ENCODE measurements at regions not wholly inside any gene's neighbourhood (a gene's known extent, or its start where the extent isn't known, plus 50 kb on each side); places are given as distances from the start of the nearest gene placed in this dataset.

DNA sequence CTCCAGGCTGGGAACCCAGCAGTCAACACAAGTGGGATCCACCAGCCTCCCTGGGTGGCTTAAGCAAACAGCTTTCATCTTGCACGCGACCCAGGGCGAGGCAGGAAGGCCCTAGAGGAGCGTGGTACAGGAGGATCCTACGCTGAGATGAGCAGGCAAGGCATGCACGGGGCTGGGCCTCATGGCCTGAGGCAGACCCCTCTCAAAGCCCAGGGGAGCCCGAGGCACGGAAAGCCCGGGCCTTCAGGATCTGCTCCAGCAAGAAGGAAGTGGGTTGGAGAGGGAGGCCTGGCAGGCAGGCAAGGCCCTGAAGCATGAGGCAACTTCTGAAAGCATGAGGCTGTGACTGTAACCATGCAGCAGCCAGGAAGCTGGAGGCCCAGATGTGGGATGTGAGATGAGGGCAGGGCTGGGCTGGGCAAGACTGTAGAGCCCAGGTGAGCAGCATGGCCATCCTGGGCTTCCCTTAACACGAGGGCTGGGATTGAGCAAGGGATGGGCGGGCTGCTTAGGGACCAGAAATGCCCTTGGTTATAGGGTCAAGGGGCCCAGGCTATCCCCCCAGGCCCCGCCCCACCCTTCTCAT lies 338.7 kb downstream of the C16orf95 start:
- Mint-ChIP-seq H3K27ac (ENCODE audit: unreplicated experiment) (no peak overlapping the region), H3K4me3 (ENCODE audit: unreplicated experiment) (no peak overlapping the region), H3K4me1 (ENCODE audit: low read depth, unreplicated experiment) (peaks cover 10% of the 10 kb centered on the region), H3K36me3 (ENCODE audit: low read depth, unreplicated experiment) (no peaks in the 10 kb centered on the region), H3K27me3 (ENCODE audit: low read depth, unreplicated experiment) (peaks cover 19% of the 10 kb centered on the region), H3K9me3 (ENCODE audit: unreplicated experiment) (peaks cover 3% of the 10 kb centered on the region)
- no peak for DNase-seq (ENCODE audit: low read depth)
- no peak overlapping the region for H3K4me2 ChIP-seq (ENCODE audit: low read length)
- no peaks in the 10 kb centered on the region for H3K79me2 ChIP-seq (ENCODE audit: insufficient read depth, low read length)
- H3K36me3 ChIP-seq (ENCODE audit: insufficient read depth, low read length), result no peaks in the 10 kb centered on the region
- H2AFZ ChIP-seq (ENCODE audit: low read depth, low read length), result no peak overlapping the region
- no peaks in the 10 kb centered on the region for H4K20me1 ChIP-seq (ENCODE audit: insufficient read depth, low read length)
- H3K9ac ChIP-seq (ENCODE audit: low read length), result no peak overlapping the region
- H3K27ac ChIP-seq (ENCODE audit: low read depth, low read length), result no peak overlapping the region
- TF ChIP-seq, protein P1, sequence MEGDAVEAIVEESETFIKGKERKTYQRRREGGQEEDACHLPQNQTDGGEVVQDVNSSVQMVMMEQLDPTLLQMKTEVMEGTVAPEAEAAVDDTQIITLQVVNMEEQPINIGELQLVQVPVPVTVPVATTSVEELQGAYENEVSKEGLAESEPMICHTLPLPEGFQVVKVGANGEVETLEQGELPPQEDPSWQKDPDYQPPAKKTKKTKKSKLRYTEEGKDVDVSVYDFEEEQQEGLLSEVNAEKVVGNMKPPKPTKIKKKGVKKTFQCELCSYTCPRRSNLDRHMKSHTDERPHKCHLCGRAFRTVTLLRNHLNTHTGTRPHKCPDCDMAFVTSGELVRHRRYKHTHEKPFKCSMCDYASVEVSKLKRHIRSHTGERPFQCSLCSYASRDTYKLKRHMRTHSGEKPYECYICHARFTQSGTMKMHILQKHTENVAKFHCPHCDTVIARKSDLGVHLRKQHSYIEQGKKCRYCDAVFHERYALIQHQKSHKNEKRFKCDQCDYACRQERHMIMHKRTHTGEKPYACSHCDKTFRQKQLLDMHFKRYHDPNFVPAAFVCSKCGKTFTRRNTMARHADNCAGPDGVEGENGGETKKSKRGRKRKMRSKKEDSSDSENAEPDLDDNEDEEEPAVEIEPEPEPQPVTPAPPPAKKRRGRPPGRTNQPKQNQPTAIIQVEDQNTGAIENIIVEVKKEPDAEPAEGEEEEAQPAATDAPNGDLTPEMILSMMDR (IDR thresholded peaks at IDR 0.05; ENCODE audit: insufficient read depth, low read depth, low read length), result no peak
- no peak for TF ChIP-seq EZH2 (IDR thresholded peaks at IDR 0.05; ENCODE audit: insufficient read depth, low read length)
- H3K4me3 ChIP-seq (ENCODE audit: insufficient read depth, low read depth, low read length), result no peak overlapping the region
- no peaks in the 10 kb centered on the region for H3K27me3 ChIP-seq (ENCODE audit: insufficient read depth, low read length)
- peaks cover 17% of the 10 kb centered on the region for H3K4me1 ChIP-seq (ENCODE audit: insufficient read depth, low read length)
- peaks cover 5% of the 10 kb centered on the region for H3K9me3 ChIP-seq (ENCODE audit: insufficient read depth, low read depth, low read length)
- no peak for FAIRE-seq

GRCh38 chr16:86979061-86979460 lies 338.1 kb downstream of the C16orf95 start:
- no peak for FAIRE-seq
- Histone ChIP-seq H3K9me3 (ENCODE audit: insufficient read depth, low read depth, low read length) (peaks cover 3% of the 10 kb centered on the region), H3K4me2 (ENCODE audit: low read length) (no peak overlapping the region), H3K9ac (ENCODE audit: low read length) (no peak overlapping the region), H3K36me3 (ENCODE audit: insufficient read depth, low read length) (no peaks in the 10 kb centered on the region), H3K4me1 (ENCODE audit: insufficient read depth, low read length) (peaks cover 17% of the 10 kb centered on the region), H3K27me3 (ENCODE audit: insufficient read depth, low read length) (no peaks in the 10 kb centered on the region), H3K27ac (ENCODE audit: low read depth, low read length) (no peak overlapping the region), H2AFZ (ENCODE audit: low read depth, low read length) (no peak overlapping the region), H3K79me2 (ENCODE audit: insufficient read depth, low read length) (no peaks in the 10 kb centered on the region), H3K4me3 (ENCODE audit: insufficient read depth, low read depth, low read length) (no peak overlapping the region), H4K20me1 (ENCODE audit: insufficient read depth, low read length) (no peaks in the 10 kb centered on the region)
- DNase-seq (ENCODE audit: low read depth), result no peak
- peaks cover 10% of the 10 kb centered on the region for H3K4me1 Mint-ChIP-seq (ENCODE audit: low read depth, unreplicated experiment)
- H3K27me3 Mint-ChIP-seq (ENCODE audit: low read depth, unreplicated experiment), result peaks cover 21% of the 10 kb centered on the region
- peaks cover 3% of the 10 kb centered on the region for H3K9me3 Mint-ChIP-seq (ENCODE audit: unreplicated experiment)
- H3K36me3 Mint-ChIP-seq (ENCODE audit: low read depth, unreplicated experiment), result no peaks in the 10 kb centered on the region
- H3K4me3 Mint-ChIP-seq (ENCODE audit: unreplicated experiment), result no peak overlapping the region
- no peak for TF ChIP-seq EZH2 (IDR thresholded peaks at IDR 0.05; ENCODE audit: insufficient read depth, low read length)
- TF ChIP-seq, protein P1 (IDR thresholded peaks at IDR 0.05; ENCODE audit: insufficient read depth, low read depth, low read length), result no peak
- H3K27ac Mint-ChIP-seq (ENCODE audit: unreplicated experiment), result no peak overlapping the region

- TF ChIP-seq, protein P1 (IDR thresholded peaks at IDR 0.05; ENCODE audit: insufficient read depth, low read depth, low read length), result no peak
- no peak for TF ChIP-seq EZH2 (IDR thresholded peaks at IDR 0.05; ENCODE audit: insufficient read depth, low read length)
- no peak overlapping the region for H3K27ac ChIP-seq (ENCODE audit: low read depth, low read length)
- H3K9me3 Mint-ChIP-seq (ENCODE audit: unreplicated experiment), result peaks cover 3% of the 10 kb centered on the region
- no peak overlapping the region for H3K9ac ChIP-seq (ENCODE audit: low read length)
- H3K27me3 ChIP-seq (ENCODE audit: insufficient read depth, low read length), result no peaks in the 10 kb centered on the region
- no peaks in the 10 kb centered on the region for H3K36me3 Mint-ChIP-seq (ENCODE audit: low read depth, unreplicated experiment)
- FAIRE-seq (no peak), DNase-seq (ENCODE audit: low read depth) (no peak)
- H3K36me3 ChIP-seq (ENCODE audit: insufficient read depth, low read length), result no peaks in the 10 kb centered on the region
- no peak overlapping the region for H3K27ac Mint-ChIP-seq (ENCODE audit: unreplicated experiment)
- H3K9me3 ChIP-seq (ENCODE audit: insufficient read depth, low read depth, low read length), result no peaks in the 10 kb centered on the region
- no peaks in the 10 kb centered on the region for H4K20me1 ChIP-seq (ENCODE audit: insufficient read depth, low read length)
- H3K4me2 ChIP-seq (ENCODE audit: low read length), result no peak overlapping the region
- H3K4me3 ChIP-seq (ENCODE audit: insufficient read depth, low read depth, low read length), result no peak overlapping the region
- H3K4me1 Mint-ChIP-seq (ENCODE audit: low read depth, unreplicated experiment), result peaks cover 10% of the 10 kb centered on the region
- H3K4me1 ChIP-seq (ENCODE audit: insufficient read depth, low read length), result peaks cover 19% of the 10 kb centered on the region
- no peak overlapping the region for H3K4me3 Mint-ChIP-seq (ENCODE audit: unreplicated experiment)
- H3K79me2 ChIP-seq (ENCODE audit: insufficient read depth, low read length), result no peaks in the 10 kb centered on the region
- peaks cover 24% of the 10 kb centered on the region for H3K27me3 Mint-ChIP-seq (ENCODE audit: low read depth, unreplicated experiment)
- no peak overlapping the region for H2AFZ ChIP-seq (ENCODE audit: low read depth, low read length)
Measured at GRCh38 chr16:86979984-86980553, 337.1 kb downstream of the C16orf95 start.

All from astrocyte (in vitro differentiated cells and primary cell).